Stimulated activated CD4-positive, alpha-beta T cell treated with anti-CD3 and anti-CD28 coated beads, Interleukin-2, amount 100 ng/mL, for 48 hours (primary cell): ENCODE measurements at regions not wholly inside any gene's neighbourhood (a gene's known extent, or its start where the extent isn't known, plus 50 kb on each side); places are given as distances from the start of the nearest gene placed in this dataset.

Experiments used
- DNase-seq, 2 donors: peaks; one replicate each; pipeline ENCODE4 v3.0.0-alpha.2; 2020

DNA sequence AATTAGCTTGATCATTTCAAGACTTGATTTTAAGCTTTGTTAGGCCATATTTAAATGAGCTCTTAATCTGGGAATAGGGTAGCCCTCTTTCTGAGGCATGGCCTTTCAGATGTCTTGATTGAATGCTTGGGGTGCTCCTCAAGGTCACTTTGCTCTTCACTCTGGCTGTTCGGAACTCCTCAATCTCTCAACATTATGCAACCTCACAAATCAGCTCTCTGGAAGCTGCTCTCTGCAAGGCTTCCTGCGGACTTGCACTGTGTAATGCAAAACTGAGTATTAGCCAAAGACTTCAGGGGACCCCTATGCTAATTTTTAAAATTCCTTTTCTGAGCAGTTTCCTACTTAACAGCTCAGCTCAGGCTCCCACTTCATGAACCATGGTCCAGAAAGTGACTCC, 398.3 kb downstream of the PRDM5 start:
- no peak for DNase-seq

DNA sequence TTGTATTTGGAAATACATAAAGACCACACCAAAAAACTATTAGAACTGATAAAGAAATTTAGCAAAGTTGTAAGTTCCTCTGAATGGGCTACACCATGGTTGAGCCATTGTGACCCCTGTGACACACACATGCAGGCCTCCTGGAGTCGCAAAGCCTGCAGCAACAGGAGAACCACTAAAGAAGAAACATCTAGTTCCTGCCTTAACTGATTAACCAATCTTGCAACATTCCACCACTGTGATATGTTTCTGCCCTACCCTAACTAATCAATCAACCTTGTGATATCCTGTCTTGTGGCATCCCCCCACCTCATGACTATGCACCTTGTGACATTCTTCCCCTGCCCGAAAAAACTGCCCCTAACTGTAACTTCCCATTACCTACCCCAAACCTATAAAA, 401.8 kb downstream of the PRDM5 start:
- no peak for DNase-seq

DNA sequence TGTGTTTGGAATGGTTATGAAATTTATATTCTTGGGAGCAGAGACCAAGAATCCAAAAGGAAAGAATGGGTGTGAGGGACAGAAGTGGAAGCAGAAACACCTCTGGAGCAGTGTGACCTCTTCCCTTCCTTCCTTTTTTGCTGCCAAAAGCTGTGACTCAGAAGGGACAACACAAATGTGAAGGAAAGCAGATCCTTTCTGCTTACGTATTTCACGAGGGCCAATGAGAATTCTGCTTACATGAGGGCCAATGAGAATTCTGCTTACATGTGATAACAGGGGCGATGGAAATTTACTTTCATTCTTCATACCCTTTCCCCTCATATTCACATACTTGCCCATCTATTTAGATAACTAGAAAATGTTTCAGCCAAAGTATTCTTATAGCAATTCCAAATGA, 404.6 kb downstream of the PRDM5 start:
- DNase-seq = no peak

DNA sequence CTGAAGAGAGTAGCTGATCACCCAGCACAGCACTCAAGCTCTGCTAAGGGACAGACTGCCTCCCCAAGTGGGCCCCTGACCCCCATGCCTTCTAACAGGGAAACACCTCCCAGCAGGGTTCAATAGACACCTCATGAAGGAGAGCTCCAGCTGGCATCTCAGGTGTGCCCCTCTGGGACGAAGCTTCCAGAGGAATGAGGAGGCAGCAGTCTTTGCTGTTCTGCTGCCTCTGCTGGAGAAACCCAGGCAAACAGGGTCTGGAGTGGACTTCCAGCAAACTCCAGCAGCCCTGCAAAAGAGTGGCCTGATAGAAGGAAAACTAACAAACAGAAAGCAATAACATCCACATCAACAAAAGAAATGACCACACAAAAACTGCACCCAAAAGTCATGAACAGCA, 412.8 kb downstream of the PRDM5 start:
- no peak for DNase-seq

DNA sequence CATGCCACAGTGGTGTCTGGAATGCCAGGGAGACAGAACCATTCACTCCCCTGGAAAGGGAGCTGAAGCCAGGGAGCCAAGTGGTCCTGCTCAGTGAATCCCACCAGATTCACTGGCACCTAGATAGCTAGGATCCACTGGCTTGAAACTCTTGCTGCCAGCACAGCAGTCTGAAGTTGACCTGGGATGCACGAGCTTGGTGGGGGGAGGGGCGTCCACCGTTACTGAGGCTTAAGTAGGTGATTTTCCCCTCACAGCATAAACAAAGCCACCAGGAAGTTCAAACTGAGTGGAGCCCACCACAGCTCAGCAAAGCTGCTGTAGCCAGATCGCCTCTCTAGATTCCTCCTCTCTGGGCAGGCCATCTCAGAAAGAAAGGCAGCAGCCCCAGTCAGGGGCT, 413.3 kb downstream of the PRDM5 start:
- DNase-seq = no peak

DNA sequence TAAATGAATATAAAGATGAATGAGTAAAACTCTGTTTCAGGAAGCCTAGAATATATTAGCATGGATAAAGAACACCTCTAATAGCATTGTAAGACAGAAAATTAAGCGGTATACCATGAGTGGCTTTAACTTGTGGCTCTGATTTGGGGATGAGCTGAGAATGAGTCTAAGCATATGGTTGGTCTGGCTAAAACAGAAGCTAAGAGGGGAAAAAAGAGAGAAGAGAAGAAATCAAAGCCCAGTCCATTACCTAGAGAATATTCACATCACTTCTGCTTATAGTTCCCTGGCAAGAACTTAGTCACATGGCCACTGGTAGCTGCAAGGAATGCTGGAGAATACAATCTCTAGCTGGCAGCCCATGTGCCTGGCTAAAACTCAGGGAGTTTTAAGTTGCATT, 414.5 kb downstream of the PRDM5 start:
- no peak for DNase-seq

DNA sequence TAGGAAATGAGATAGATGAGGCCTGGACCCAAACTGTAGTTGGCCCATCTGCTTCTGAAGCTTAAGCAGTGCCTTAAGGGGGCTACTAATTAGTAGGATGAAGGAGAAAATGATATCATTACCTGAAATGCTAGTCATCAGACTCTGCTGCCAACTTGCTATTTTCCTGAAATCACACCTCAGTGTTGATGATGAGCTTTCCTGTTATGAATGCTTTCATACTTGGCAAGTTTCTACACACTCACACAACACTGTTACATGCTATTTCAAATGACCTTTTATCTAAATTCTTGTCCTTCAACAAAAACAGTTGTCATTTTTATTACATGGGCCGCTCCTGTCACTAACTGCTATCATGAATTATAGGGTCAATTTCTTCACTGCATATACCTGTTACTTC, 416.0 kb downstream of the PRDM5 start:
- no peak for DNase-seq

DNA sequence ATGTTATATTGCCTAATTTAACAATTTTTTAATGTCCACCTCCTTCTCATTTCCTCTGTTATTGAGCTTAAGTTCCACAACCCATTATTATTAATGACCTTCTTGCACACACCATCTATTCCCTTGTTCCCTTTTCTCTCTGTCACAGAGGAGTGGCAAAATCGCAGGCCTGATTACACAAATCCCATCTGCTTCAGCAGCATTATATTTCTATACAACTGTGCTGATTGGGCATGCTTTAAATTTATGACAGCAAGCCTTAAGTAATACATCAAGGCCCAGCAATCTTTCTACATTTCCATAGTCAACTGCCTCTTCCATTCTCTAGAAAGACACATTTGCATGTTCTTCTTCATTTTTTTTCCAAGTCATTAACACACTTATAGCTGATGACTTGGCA, 423.8 kb downstream of the PRDM5 start:
- DNase-seq = no peak

DNA sequence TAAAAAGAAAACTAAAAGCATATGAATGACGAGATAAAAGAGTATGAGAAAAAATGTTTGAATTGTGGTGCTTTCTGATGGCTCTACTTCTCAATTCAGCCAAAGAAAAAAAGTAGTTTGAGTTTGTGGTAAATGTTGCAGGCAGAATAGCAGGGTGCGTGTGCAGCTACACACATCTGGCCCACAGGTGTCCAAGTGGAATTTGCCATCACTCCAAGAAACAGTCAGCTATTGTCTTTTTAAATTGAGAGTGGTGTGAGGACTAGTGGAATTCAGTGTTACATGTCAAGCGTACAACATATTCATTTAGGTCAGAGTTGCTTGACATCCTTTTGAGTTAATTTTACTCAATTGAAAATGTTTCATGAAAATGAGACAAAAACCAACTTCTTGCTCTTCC, 424.8 kb upstream of the MAD2L1 start:
- no peak for DNase-seq

DNA sequence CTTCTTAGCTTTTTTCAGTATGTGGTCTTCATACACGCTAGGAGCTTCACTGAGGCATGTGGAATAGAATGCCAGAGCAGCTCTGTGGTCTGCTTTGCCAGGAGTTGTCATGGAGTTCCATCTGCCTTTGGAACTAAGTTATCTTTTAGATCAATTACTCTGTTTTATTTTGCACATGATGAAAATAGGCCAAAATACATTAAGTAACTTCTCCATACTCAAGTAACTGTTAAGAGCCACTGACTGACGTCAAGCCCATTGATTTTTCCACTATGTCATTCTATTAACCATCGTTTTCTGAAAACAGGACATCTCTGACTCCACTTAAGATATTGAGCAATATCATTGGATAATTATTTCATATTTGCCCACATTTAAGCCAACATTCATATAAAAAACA, 415.1 kb upstream of the MAD2L1 start:
- no peak for DNase-seq

DNA sequence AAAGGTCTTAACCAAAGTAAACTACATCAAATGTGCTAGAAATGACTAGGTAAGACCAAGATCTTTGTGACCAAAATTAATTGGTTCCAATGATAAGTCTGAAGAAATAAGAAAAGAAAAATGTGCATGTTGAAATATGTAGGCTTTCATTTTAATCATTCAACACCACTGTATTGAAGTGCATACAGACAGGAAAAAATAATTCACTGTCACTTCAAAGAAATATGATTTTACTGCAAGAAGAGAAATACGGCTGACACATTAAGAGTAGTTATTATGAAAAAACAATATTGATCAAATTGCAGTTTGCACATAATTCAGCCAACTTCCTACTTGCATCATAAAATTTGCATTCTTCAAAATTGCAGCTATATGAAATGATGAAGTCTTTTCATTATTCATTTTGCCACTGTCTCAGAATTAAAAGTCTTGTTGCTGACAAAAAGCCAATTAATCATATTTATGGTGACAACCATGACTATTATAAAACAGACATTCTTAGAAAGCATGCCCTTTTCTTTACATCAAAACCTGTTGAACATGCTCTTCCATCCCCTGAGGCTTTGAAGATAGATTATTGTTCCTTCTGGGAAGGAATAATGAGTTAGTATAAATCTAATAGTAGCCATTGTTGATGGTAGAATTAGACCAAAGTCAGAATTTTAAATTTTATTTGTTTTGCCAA, 405.9 kb upstream of the MAD2L1 start:
- DNase-seq = no peak

DNA sequence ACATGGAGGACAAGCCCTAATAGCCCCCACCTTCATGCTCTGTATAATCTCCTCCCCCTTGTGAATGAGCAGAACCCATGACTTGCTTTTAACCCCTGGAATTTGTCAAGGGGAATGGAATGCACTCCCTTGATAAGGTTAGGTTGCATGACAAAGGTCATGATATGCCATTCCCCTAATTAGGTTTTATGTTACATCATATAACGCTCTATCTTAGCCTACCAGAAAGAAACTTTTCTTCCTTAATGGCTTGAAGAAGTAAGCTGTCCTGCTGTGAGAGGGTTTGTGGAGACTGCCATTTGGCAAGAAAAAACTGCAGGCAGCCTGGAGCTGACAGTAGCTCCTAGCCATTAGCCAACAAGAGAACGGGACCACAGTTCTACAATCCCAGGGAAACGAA, 399.8 kb upstream of the MAD2L1 start:
- DNase-seq = no peak

DNA sequence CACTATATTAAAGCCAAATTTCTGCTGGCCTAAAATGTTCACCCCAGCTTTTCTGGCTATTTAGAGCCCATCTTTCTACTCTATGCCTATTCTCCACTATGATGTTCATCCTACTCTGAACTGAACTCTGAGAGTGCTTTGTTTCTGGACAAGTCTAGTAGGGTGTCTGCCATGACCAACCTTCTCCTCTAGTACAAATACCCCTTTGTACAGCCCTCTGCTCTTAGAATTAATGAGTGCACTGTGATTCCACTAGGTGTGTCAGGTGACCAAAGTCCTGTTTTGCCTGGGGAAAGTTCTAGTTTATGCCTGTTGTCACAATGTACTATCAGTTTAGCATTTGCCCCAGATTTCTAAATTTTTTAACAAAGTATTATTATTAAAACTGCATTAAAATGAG, 388.1 kb upstream of the MAD2L1 start:
- DNase-seq = no peak

DNA sequence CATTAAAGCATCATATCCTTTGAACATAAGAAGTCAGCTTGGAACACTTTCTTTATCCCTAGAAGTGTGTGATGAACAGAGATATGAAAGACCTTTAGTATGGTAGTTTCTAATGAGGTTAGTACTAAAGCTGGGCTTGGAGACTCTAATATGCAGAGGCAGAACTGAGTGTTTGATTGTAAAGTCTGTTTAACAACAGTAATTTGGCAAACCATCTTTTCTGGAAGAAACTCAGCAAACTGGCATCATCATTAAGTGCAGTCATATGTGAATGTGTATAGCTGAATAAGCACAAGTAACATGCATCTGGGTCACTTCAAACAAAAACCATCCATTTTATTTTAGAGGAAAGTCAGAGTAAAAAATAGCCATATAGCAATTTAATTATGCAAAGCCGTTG, 385.9 kb upstream of the MAD2L1 start:
- DNase-seq = no peak

DNA sequence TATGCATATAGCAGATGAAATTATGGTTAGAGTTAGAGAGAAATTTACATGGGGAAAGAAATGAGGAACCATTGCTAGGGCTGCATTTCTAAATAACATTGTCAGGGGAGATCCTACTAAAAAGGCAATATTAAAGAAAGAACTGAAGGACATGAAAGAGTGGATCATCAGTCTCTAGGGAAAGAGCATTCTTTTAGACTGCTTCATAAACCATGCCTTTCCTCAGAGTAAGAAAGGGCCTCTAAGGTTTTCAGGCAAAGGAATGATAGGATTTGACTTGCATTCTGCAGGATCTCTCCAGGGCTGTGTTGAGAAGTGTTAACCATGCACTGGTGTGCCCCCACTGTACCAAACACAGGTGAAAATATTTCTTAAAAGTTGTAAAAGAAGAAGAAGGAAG, 385.4 kb upstream of the MAD2L1 start:
- DNase-seq = no peak

DNA sequence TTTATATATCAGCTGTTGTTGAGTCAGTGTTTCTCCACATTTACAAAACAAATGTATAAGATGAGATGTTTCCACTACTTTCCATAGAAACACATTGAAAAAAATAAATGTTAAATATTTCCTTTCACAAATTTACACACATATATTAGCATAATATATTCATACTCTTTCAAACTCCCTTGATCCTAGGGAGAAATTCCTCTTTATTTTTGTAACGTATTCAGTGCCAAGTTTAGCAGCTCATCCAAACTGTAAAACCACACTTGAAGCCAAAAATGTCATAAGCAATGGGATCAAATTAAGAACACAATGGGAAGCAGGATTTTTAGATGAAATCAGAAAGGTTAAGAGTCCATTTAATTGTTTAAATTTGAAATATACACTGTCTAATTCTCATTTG, 381.1 kb upstream of the MAD2L1 start:
- no peak for DNase-seq

DNA sequence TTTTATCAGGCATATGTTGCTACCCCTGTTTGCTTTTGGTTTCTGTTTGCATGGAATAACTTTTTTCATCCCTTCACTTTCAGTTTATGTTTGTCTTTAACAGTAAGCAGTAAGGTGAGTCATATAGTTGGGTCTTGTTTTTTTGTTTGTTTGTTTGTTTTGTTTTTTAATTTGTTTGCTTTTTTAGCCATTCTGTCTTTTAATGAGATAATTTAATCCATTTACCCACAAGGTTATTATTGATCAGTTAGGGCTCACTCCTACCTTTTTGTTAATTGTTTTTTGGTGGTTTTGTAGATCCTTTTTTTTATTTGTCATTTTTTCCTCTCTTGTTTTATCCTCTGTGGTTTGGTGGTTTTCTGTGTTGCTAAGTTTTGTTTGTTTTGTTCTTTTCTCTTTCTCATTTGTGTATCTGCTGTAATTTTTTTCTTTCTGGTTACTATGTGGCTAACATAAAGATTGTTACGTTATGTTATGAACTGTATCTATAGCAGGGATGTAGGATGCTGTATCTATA, 379.5 kb upstream of the MAD2L1 start:
- DNase-seq = no peak

DNA sequence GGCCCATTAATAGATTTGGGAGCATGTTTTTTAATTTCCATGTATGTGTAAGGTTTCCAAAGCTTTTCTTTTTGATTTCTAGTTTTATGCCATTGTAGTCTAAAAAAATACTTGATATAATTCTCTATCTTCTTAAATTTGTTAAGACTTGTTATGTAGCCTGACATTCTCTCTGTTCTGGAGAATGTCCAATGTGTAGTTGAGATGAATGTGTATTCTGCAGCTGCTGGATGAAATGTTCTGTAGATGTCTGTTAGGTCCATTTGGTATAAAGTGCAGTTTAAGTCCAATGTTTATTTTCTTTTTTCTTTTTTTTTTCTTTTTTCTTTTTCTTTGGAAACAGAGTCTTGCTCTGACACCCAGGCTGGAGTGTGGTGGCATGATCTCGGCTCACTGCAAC, 378.5 kb upstream of the MAD2L1 start:
- DNase-seq = no peak

DNA sequence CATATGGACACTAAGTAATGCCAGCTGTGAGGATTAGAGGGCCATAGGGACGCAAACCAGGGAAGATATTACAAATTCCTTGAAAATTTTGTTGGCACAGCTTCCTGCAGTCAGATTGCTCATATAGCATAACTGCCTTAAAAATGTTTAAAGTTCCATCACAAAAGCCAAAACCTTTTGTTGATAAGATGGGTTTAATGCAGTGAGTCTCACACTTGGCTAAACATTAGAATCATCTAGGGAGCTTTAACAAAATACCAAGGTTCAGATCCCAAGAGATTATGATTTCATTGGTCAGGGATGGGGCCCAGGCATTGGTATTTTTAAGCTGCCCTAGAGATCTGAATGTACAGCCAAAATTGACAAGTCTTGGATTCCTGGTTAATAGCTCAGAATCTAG, 376.5 kb upstream of the MAD2L1 start:
- DNase-seq = no peak

DNA sequence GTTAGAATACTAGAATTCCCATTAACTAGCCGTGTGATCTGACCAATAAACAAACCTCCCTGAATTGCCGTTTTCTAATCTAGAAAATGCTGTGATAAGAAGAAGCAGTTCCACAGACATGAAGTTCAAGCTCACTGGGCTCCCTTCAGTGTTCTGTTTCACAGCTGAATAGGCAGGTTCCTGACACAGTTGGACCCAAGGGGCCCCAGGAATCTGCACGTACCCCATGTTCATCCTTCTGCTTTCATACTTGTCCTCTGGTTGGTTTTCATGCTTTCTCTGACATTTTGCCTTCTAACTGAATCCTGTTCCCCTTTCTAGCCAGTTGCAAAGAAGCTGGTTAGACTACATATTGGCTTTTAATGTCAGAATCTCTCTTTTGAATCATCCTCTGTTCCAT, 374.1 kb upstream of the MAD2L1 start:
- no peak for DNase-seq

DNA sequence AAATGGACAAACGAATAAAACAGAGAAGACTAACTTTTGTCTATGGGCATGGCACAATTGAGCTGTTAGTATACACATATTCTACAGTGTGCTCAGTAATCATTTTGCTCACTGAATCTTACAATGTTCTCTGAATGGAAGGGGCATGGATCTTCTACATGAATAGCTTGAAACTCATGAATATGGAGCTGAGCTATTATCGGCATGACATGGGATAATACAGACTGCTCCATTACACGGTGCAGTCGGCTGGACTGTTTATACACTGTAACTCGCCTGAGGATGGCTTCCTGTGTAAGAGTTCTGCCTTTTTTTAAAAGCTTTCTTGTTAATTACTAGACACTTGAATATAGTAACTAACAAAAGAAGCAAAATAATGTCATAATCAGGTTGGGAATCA, 368.5 kb upstream of the MAD2L1 start:
- DNase-seq = no peak

DNA sequence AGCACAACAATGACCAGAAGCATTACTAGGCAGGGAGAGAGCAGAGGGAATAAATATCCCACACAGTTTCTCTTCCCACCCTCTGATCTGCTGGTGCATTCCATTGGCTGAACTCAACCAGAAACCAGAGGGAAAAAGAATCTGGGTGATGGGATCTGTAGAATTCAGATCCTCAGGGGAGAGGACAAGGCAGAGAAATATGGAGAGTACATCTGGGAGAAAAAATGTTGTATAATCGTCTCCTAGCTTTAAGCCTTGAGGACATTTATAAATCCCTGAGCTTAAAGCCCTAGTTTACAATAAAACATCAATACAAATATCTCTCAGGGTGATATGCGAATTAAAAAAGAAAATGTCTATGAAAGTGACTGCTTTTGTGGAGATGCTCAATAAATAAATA, 368.1 kb upstream of the MAD2L1 start:
- DNase-seq = no peak

DNA sequence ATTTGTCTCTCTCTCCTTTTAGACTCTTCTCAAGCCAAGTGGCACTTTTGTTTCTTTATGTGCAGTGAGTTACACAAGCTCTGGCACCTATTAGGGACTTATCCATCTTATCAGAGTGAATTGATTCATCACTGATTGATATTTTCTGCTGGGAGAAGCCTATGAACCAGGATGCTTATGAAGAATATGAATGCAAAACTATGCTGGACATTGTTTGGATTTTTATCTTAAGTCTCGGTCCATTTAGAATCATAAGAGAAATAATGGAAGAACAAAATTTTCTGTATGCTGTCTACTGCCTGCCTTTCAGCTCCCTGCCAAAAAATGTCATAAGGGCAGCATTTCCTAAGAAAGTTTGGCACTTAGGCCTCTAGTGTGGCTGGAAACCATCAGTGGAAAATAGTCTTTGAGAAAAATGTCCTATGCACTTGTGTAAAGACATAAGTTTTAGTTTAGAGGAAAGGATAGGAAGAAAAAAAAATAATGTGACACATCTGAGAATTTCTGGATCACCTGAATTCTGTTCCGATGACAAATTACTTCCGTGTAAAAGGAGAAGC, 365.7 kb upstream of the MAD2L1 start:
- no peak for DNase-seq

DNA sequence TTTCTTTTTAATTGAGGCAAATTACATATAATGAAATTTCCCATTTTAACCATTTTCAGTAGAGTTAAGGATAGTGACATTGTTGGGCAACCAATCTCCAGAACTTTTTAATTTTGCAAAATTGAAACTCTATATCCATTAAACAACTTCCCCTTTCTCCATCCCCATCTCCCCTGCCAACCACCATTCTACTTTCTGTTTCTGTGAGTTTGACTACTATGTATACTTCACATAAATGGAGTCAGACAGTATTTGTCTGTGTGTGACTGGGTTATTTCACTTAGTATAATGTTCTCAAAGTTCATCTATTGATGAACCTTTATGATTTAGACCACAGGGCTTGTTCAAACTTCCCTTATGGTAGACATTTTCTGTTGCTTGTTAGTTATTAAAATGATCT, 364.5 kb upstream of the MAD2L1 start:
- DNase-seq = no peak

DNA sequence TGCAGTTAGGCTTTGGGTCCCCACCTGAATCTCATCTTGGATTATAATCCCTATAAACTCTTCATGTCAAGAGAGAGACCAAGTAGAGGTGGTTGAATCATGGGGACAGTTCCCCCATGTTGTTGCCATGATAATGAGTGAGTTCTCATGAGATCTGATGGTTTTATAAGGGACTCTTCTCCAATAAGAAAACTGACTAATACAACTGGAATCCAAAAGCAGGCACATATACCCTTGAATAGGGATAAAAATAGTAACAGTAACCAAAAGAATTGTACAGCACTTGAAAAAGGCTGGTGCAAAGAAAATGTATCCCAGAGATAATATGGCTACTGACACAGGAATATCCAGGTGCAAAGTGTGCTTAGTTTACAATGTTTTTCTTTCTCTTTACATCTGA, 351.5 kb upstream of the MAD2L1 start:
- no peak for DNase-seq
